ENCODE measurements at regions not wholly inside any gene's neighbourhood (a gene's known extent, or its start where the extent isn't known, plus 50 kb on each side); places are given as distances from the start of the nearest gene placed in this dataset.

GRCh38 chr2:45083175-45083574 is 73.9 kb upstream of the SIX2 start:
- no peaks in the 10 kb centered on the region for H3K27me3 ChIP-seq (ENCODE audit: insufficient read depth, low read length)
- H3K9me3 ChIP-seq (ENCODE audit: low read depth, low read length) = no peaks in the 10 kb centered on the region
- no peaks in the 10 kb centered on the region for H3K4me1 ChIP-seq (ENCODE audit: insufficient read depth, low read length)
- no peak overlapping the region for H3K4me3 ChIP-seq (ENCODE audit: low read length)

GRCh38 chr2:45074713-45075112 is 65.5 kb upstream of the SIX2 start:
- Histone ChIP-seq H3K4me3 (ENCODE audit: low read length) (no peak overlapping the region), H3K9me3 (ENCODE audit: low read depth, low read length) (no peaks in the 10 kb centered on the region), H3K27me3 (ENCODE audit: insufficient read depth, low read length) (no peaks in the 10 kb centered on the region), H3K4me1 (ENCODE audit: insufficient read depth, low read length) (no peaks in the 10 kb centered on the region)

GRCh38 chr2:45072862-45073237 is 63.6 kb upstream of the SIX2 start:
- Histone ChIP-seq H3K4me1 (ENCODE audit: insufficient read depth, low read length) (no peaks in the 10 kb centered on the region), H3K4me3 (ENCODE audit: low read length) (no peak overlapping the region), H3K9me3 (ENCODE audit: low read depth, low read length) (no peaks in the 10 kb centered on the region), H3K27me3 (ENCODE audit: insufficient read depth, low read length) (no peaks in the 10 kb centered on the region)

- Histone ChIP-seq H3K4me1 (ENCODE audit: insufficient read depth, low read length) (no peaks in the 10 kb centered on the region), H3K9me3 (ENCODE audit: low read depth, low read length) (no peaks in the 10 kb centered on the region), H3K27me3 (ENCODE audit: insufficient read depth, low read length) (no peaks in the 10 kb centered on the region), H3K4me3 (ENCODE audit: low read length) (no peak overlapping the region)
Measured at GRCh38 chr2:45072064-45072861, 63.0 kb upstream of the SIX2 start.

- Histone ChIP-seq H3K9me3 (ENCODE audit: low read depth, low read length) (no peaks in the 10 kb centered on the region), H3K27me3 (ENCODE audit: insufficient read depth, low read length) (no peaks in the 10 kb centered on the region), H3K4me1 (ENCODE audit: insufficient read depth, low read length) (no peaks in the 10 kb centered on the region), H3K4me3 (ENCODE audit: low read length) (no peak overlapping the region)
Measured at GRCh38 chr2:45070113-45070652, 60.9 kb upstream of the SIX2 start.

GRCh38 chr2:45069684-45070083 is 60.4 kb upstream of the SIX2 start:
- Histone ChIP-seq H3K9me3 (ENCODE audit: low read depth, low read length) (no peaks in the 10 kb centered on the region), H3K4me3 (ENCODE audit: low read length) (no peak overlapping the region), H3K4me1 (ENCODE audit: insufficient read depth, low read length) (no peaks in the 10 kb centered on the region), H3K27me3 (ENCODE audit: insufficient read depth, low read length) (no peaks in the 10 kb centered on the region)

GRCh38 chr2:45068571-45069140 is 59.4 kb upstream of the SIX2 start:
- Histone ChIP-seq H3K4me1 (ENCODE audit: insufficient read depth, low read length) (no peaks in the 10 kb centered on the region), H3K4me3 (ENCODE audit: low read length) (no peak overlapping the region), H3K9me3 (ENCODE audit: low read depth, low read length) (no peaks in the 10 kb centered on the region), H3K27me3 (ENCODE audit: insufficient read depth, low read length) (no peaks in the 10 kb centered on the region)

GRCh38 chr2:45067859-45068570 is 58.8 kb upstream of the SIX2 start:
- Histone ChIP-seq H3K4me3 (ENCODE audit: low read length) (no peak overlapping the region), H3K27me3 (ENCODE audit: insufficient read depth, low read length) (no peaks in the 10 kb centered on the region), H3K4me1 (ENCODE audit: insufficient read depth, low read length) (no peaks in the 10 kb centered on the region), H3K9me3 (ENCODE audit: low read depth, low read length) (no peaks in the 10 kb centered on the region)
